Embryonic facial prominence (tissue), 1 donor: ENCODE measurements at regions not wholly inside any gene's neighbourhood (a gene's known extent, or its start where the extent isn't known, plus 50 kb on each side); places are given as distances from the start of the nearest gene placed in this dataset.
"Not testable (repeated sequence)": the region's sequence is repeated elsewhere in the genome, so short reads cannot be mapped to it uniquely, and the experiment has no call there.

Experiments used
- DNase-seq: peaks from one replicate; pipeline ENCODE4 v3.0.0-alpha.2; 2016; ENCODE audit errors: extremely low spot score

- no peak for DNase-seq
Measured at GRCh38 chr9:96064826-96065481, 189.5 kb downstream of the ERCC6L2 start.

GRCh38 chr9:96062854-96063253 is 187.4 kb downstream of the ERCC6L2 start:
- DNase-seq, result no peak

GRCh38 chr9:96062031-96062430 is 186.5 kb downstream of the ERCC6L2 start:
- DNase-seq, result no peak

- DNase-seq, result no peak
Measured at GRCh38 chr9:96061293-96061987, 185.9 kb downstream of the ERCC6L2 start.

GRCh38 chr9:96058218-96058617 is 182.7 kb downstream of the ERCC6L2 start:
- no peak for DNase-seq

- DNase-seq, result no peak
Measured at GRCh38 chr9:96057155-96057554, 181.7 kb downstream of the ERCC6L2 start.

- no peak for DNase-seq
Measured at GRCh38 chr9:96056226-96056625, 180.7 kb downstream of the ERCC6L2 start.

GRCh38 chr9:96054248-96054647 is 178.8 kb downstream of the ERCC6L2 start:
- DNase-seq, result not testable (repeated sequence)

- DNase-seq, result no peak
Measured at GRCh38 chr9:96052686-96053085, 177.2 kb downstream of the ERCC6L2 start.

GRCh38 chr9:96051423-96051822 is 175.9 kb downstream of the ERCC6L2 start:
- no peak for DNase-seq

GRCh38 chr9:96050861-96051155 is 175.3 kb downstream of the ERCC6L2 start:
- no peak for DNase-seq

- no peak for DNase-seq
Measured at GRCh38 chr9:96050048-96050860, 174.8 kb downstream of the ERCC6L2 start.

- no peak for DNase-seq
Measured at GRCh38 chr9:96048956-96049831, 173.7 kb downstream of the ERCC6L2 start.

- peak; percentile 68 for DNase-seq
Measured at GRCh38 chr9:96048104-96048955, 172.8 kb downstream of the ERCC6L2 start.

GRCh38 chr9:96047741-96048103 is 172.2 kb downstream of the ERCC6L2 start:
- no peak for DNase-seq

GRCh38 chr9:96047116-96047639 is 171.7 kb downstream of the ERCC6L2 start:
- no peak for DNase-seq

- DNase-seq, result no peak
Measured at GRCh38 chr9:96045811-96046210, 170.3 kb downstream of the ERCC6L2 start.

- no peak for DNase-seq
Measured at GRCh38 chr9:96044401-96044800, 168.9 kb downstream of the ERCC6L2 start.

- no peak for DNase-seq
Measured at GRCh38 chr9:96040591-96041461, 165.3 kb downstream of the ERCC6L2 start.

- DNase-seq, result no peak
Measured at GRCh38 chr9:96038914-96039313, 163.4 kb downstream of the ERCC6L2 start.
